Neuronal stem cell (in vitro differentiated cells): ENCODE measurements at regions not wholly inside any gene's neighbourhood (a gene's known extent, or its start where the extent isn't known, plus 50 kb on each side); places are given as distances from the start of the nearest gene placed in this dataset.

Experiments used
- DNase-seq: peaks from one replicate; pipeline ENCODE4 v3.0.0-alpha.2; 2013; ENCODE audit warnings: low spot score
- H2AFZ ChIP-seq: one replicate; pipeline ENCODE4 v1.6.1; 2013; ENCODE audit warnings: mild to moderate bottlenecking, low read length, inconsistent platforms
- H2AK5ac ChIP-seq: 2 replicates; pipeline ENCODE4 v1.6.1; 2013; ENCODE audit warnings: low read depth, mild to moderate bottlenecking, inconsistent platforms, low read length, moderate library complexity, mixed read lengths
- H2BK120ac ChIP-seq: 2 replicates; pipeline ENCODE4 v1.6.1; 2013; ENCODE audit warnings: low read depth, mild to moderate bottlenecking, inconsistent platforms, low read length, moderate library complexity, mixed read lengths
- H2BK12ac ChIP-seq: one replicate; pipeline ENCODE4 v1.6.1; 2013; ENCODE audit warnings: low read length, inconsistent platforms
- H2BK15ac ChIP-seq: 2 replicates; pipeline ENCODE4 v1.6.1; 2013; ENCODE audit warnings: mild to moderate bottlenecking, low read length, inconsistent platforms, mixed read lengths
- H2BK5ac ChIP-seq: one replicate; pipeline ENCODE4 v1.6.1; 2013; ENCODE audit warnings: inconsistent platforms, mild to moderate bottlenecking, low read length, moderate library complexity
- H3K14ac ChIP-seq: one replicate; pipeline ENCODE4 v1.6.1; 2013; ENCODE audit warnings: low read length, inconsistent platforms
- H3K18ac ChIP-seq: 2 replicates; pipeline ENCODE4 v1.6.1; 2013; ENCODE audit warnings: low read length, inconsistent platforms
- H3K23ac ChIP-seq: 2 replicates; pipeline ENCODE4 v1.6.1; 2013; ENCODE audit warnings: low read depth, mild to moderate bottlenecking, mixed read lengths, low read length, inconsistent platforms; ENCODE audit not compliant: poor library complexity
- H3K27ac ChIP-seq: replicated peaks from 3 replicates; pipeline ENCODE4 v1.5.1; 2013; ENCODE audit warnings: low read length, inconsistent platforms
- H3K27me3 ChIP-seq, 3 experiments: 2 replicates each; pipeline ENCODE4 v1.6.1; 2013; ENCODE audit warnings: low read length in 3 of 3, mild to moderate bottlenecking in 2 of 3, inconsistent platforms in 1 of 3, low read depth in 1 of 3, mixed read lengths in 1 of 3, moderate library complexity in 1 of 3; ENCODE audit not compliant: control insufficient read depth in 3 of 3, insufficient read depth in 3 of 3
- H3K36me3 ChIP-seq, 2 donors: replicated peaks in 1 of 2; 2 replicates each; pipeline ENCODE4 v1.6.1; 2013; ENCODE audit warnings: low read length in 2 of 2; ENCODE audit not compliant: control insufficient read depth in 2 of 2, insufficient read depth in 2 of 2
- H3K4ac ChIP-seq: 2 replicates; pipeline ENCODE4 v1.6.1; 2013; ENCODE audit warnings: inconsistent platforms, mild to moderate bottlenecking, low read length, moderate library complexity
- H3K4me1 ChIP-seq, 2 donors: 1 replicate in 1 of 2; 2 replicates in 1 of 2; pipeline ENCODE4 v1.6.1; 2013; ENCODE audit warnings: low read length in 2 of 2, low read depth in 1 of 2; ENCODE audit not compliant: control insufficient read depth in 2 of 2, insufficient read depth in 1 of 2
- H3K4me2 ChIP-seq: one replicate; pipeline ENCODE4 v1.6.1; 2013; ENCODE audit warnings: mild to moderate bottlenecking, low read length, inconsistent platforms; ENCODE audit not compliant: insufficient read depth, poor library complexity, severe bottlenecking
- H3K4me3 ChIP-seq, 2 donors: 2 replicates each; pipeline ENCODE4 v1.5.1; 2013; ENCODE audit warnings: low read length in 2 of 2, mild to moderate bottlenecking in 2 of 2, inconsistent platforms in 1 of 2, moderate library complexity in 1 of 2
- H3K79me1 ChIP-seq: one replicate; pipeline ENCODE4 v1.6.1; 2013; ENCODE audit warnings: low read depth, mild to moderate bottlenecking, inconsistent platforms, low read length, moderate library complexity
- H3K9ac ChIP-seq: one replicate; pipeline ENCODE4 v1.6.1; 2013; ENCODE audit warnings: mild to moderate bottlenecking, low read depth, low read length, inconsistent platforms; ENCODE audit not compliant: poor library complexity
- H3K9me3 ChIP-seq, 2 donors: replicated peaks in 1 of 2; 2 replicates each; pipeline versions ENCODE3 to v1.6.1; 2013; ENCODE audit warnings: low read length in 2 of 2, mild to moderate bottlenecking in 2 of 2, inconsistent platforms in 1 of 2, low read depth in 1 of 2, mixed read lengths in 1 of 2, moderate library complexity in 1 of 2; ENCODE audit not compliant: control insufficient read depth in 2 of 2, insufficient read depth in 1 of 2
- H4K8ac ChIP-seq: one replicate; pipeline ENCODE4 v1.6.1; 2013; ENCODE audit warnings: low read depth, mild to moderate bottlenecking, inconsistent platforms, low read length, moderate library complexity
- H4K91ac ChIP-seq: one replicate; pipeline ENCODE4 v1.6.1; 2013; ENCODE audit warnings: low read length, low read depth, mild to moderate bottlenecking, inconsistent platforms; ENCODE audit not compliant: poor library complexity
- WGBS, 2 donors: extraction: QIAGEN DNeasy Blood & Tissue Kit; methylation state at CpG; one replicate each; pipeline ENCODE4 v1.1.7; 2013; ENCODE audit warnings: missing lambda C conversion rate in 2 of 2, mixed read lengths in 1 of 2; ENCODE audit not compliant: insufficient read length in 2 of 2, insufficient replicate concordance in 1 of 2; ENCODE audit errors: extremely low coverage in 2 of 2; 5-methylcytosine and 5-hydroxymethylcytosine counted together

DNA sequence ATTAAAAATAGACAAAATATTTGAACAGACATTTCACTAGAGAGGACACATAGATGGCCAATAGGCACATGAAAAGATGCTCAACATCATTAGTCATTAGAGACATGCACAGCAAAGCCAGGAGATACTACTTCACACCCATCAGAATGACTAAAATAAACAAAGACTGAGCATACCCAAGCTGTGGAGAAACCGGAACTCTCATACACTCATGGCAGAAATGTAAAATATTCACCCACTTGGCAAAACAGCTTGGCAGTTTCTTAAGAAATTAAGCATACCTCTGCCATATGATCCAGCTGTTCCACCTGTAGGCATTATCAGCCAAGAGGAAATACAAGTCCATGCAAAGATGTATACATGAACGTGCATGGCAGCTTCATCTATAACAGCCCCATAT lies 213.4 kb downstream of the TSHZ3 start:
- Histone ChIP-seq H3K4me3 (no peak overlapping the region), H4K91ac (no peak overlapping the region), H3K9me3 (no peaks in the 10 kb centered on the region), H3K27ac (no peak overlapping the region), H3K4me2 (no peak overlapping the region), H3K9ac (no peak overlapping the region), H3K23ac (no peak overlapping the region), H3K36me3 (no peaks in the 10 kb centered on the region), H2BK15ac (no peak overlapping the region), H4K8ac (no peak overlapping the region), H3K79me1 (no peaks in the 10 kb centered on the region), H3K18ac (no peak overlapping the region), H3K4me1 (no peaks in the 10 kb centered on the region), H3K27me3 (no peaks in the 10 kb centered on the region), H2AFZ (no peak overlapping the region), H3K14ac (no peak overlapping the region), H2BK120ac (no peak overlapping the region), H2AK5ac (no peak overlapping the region), H2BK5ac (no peak overlapping the region), H2BK12ac (no peak overlapping the region), H3K4ac (no peak overlapping the region)
- DNase-seq: no peak
- no CpG with 5 or more reads among the region's 2 CpGs for WGBS, 2 donors

DNA sequence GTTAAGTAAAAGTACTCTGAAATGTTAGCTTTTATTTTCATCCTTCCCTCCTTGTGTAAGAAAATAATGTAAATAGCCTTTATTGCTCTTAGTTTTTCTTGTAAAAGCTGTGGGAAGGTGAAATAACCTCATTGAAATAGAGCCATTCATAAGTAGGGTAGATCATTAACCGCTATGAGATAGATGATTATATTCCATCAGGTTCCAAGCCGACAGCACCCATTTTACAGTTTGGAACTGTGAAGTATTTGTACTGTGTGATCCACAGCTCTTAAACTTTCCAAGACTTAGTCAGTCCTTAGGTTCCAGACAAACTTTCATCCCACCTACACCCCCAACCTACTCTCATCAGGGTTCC lies 216.5 kb downstream of the TSHZ3 start:
- Histone ChIP-seq H3K4ac (no peak overlapping the region), H2BK5ac (no peak overlapping the region), H2BK120ac (no peak overlapping the region), H3K9me3 (no peaks in the 10 kb centered on the region), H2AFZ (no peak overlapping the region), H2BK12ac (no peak overlapping the region), H4K91ac (no peak overlapping the region), H2BK15ac (no peak overlapping the region), H3K4me3 (no peak overlapping the region), H3K27me3 (no peaks in the 10 kb centered on the region), H3K9ac (no peak overlapping the region), H4K8ac (no peak overlapping the region), H3K23ac (no peak overlapping the region), H3K27ac (no peak overlapping the region), H3K4me2 (no peak overlapping the region), H2AK5ac (no peak overlapping the region), H3K18ac (no peak overlapping the region), H3K4me1 (no peaks in the 10 kb centered on the region), H3K14ac (no peak overlapping the region), H3K36me3 (no peaks in the 10 kb centered on the region), H3K79me1 (no peaks in the 10 kb centered on the region)
- WGBS, 2 donors: no CpG with 5 or more reads among the region's 2 CpGs
- DNase-seq: no peak

DNA sequence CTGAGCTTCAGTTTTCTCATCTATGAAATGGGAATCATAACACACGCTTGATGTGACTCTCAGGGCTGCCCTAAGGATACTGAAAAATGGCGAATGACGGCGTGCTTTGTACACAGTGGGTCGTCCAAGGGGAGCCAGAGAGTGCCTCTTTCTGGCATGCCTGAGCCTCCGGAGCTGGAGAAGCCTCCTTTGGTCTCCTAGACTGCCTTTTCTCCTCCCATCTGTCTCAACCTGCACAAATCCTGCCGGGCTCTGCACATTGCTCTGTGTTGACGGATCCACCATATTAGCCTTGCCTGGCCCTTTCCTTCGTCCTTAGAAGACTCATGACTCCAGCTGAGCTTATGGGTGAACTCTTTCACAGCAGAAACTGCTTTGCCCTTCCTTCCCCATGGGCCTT lies 220.9 kb downstream of the TSHZ3 start:
- no CpG with 5 or more reads among the region's 9 CpGs for WGBS, 2 donors
- no peaks in the 10 kb centered on the region for H3K9me3 ChIP-seq
- H3K36me3 ChIP-seq: no peaks in the 10 kb centered on the region
- no peak overlapping the region for H3K4me3 ChIP-seq
- H3K9ac ChIP-seq: no peak overlapping the region
- no peak overlapping the region for H3K14ac ChIP-seq
- no peak for DNase-seq
- H2BK5ac ChIP-seq: no peak overlapping the region
- no peak overlapping the region for H3K23ac ChIP-seq
- no peak overlapping the region for H2AFZ ChIP-seq
- no peak overlapping the region for H4K8ac ChIP-seq
- no peak overlapping the region for H2BK15ac ChIP-seq
- no peak overlapping the region for H3K4me2 ChIP-seq
- H3K27me3 ChIP-seq: no peaks in the 10 kb centered on the region
- H3K4me1 ChIP-seq: peaks cover 0 to 2% of the 10 kb centered on the region in 2 donors
- H2AK5ac ChIP-seq: no peak overlapping the region
- no peak overlapping the region for H3K27ac ChIP-seq
- H3K79me1 ChIP-seq: no peaks in the 10 kb centered on the region
- H4K91ac ChIP-seq: no peak overlapping the region
- H3K18ac ChIP-seq: no peak overlapping the region
- H2BK120ac ChIP-seq: no peak overlapping the region
- H2BK12ac ChIP-seq: no peak overlapping the region
- no peak overlapping the region for H3K4ac ChIP-seq

DNA sequence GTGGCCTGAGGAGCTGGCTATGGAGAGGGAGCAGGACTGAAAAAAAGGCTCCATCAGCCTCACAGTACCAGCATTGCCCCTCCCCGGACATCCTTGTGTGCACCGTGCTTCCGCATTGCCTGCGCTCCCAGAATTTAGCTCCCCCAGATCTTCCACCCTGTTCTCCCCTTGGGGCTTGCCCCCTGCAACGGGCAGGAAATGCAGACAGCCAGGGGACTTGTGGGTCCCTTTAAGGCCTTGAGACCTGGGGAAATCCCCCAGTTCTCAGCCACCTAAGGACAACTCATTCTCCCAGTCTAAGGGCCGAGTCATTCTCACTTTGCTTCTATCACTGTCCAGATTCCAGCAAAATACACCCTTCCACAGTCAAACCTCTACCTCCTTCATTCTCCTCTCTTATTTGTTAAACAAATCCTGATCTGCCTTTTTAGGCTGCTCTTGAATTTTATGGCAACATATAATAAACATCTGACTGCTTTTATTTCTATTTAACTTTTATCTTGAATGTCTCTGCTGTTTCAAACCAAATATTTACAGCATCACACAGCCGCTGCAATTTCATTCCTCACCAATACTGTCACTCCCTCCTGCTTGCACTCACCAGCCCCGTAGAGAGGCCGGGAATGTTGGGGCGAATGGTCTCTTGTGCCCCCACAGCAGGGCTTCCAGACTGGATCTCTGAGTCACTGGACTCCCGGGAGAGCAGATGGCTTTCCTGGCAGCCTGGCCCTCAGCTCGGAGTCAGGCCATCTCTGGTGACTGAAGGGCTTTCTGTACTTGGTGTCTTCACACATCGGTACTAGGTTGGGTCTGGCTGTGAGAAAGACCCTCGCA lies 221.9 kb downstream of the TSHZ3 start:
- Histone ChIP-seq H3K9ac (no peak overlapping the region), H3K36me3 (no peaks in the 10 kb centered on the region), H3K18ac (no peak overlapping the region), H3K79me1 (no peaks in the 10 kb centered on the region), H2BK120ac (no peak overlapping the region), H3K4me2 (no peak overlapping the region), H2AK5ac (no peak overlapping the region), H3K4me1 (peaks cover 0 to 2% of the 10 kb centered on the region in 2 donors), H3K27ac (no peak overlapping the region), H3K9me3 (no peaks in the 10 kb centered on the region), H2AFZ (no peak overlapping the region), H3K4me3 (no peak overlapping the region), H2BK12ac (no peak overlapping the region), H4K8ac (no peak overlapping the region), H2BK15ac (no peak overlapping the region), H2BK5ac (no peak overlapping the region), H3K14ac (no peak overlapping the region), H3K27me3 (no peaks in the 10 kb centered on the region), H3K23ac (no peak overlapping the region), H3K4ac (no peak overlapping the region), H4K91ac (no peak overlapping the region)
- WGBS, 2 donors: no CpG with 5 or more reads among the region's 14 CpGs
- DNase-seq: no peak
